Endothelial cell of umbilical vein (primary cell): ENCODE measurements at regions not wholly inside any gene's neighbourhood (a gene's known extent, or its start where the extent isn't known, plus 50 kb on each side); places are given as distances from the start of the nearest gene placed in this dataset.

Source experiments
- BruUV-seq: library from RNA; stranded (reverse); fragments of 400-500 nt; replicated peaks from 2 replicates; lab custom pipeline; 2021; lab: Mats Ljungman, UMichigan
- CTCF ChIA-PET: fragments of 300-600, 350-600 bp; sonication (Branson Sonifier 250); formaldehyde crosslinking; loops from one replicate; lab custom pipeline; 2021; ENCODE audit warnings: antibody characterized with exemption, inconsistent platforms; lab: Charles Lee
- POLR2A ChIA-PET: fragments of 300-600, 350-600 bp; sonication (Branson Sonifier 250); formaldehyde crosslinking; loops from one replicate; lab custom pipeline; 2021; ENCODE audit warnings: antibody characterized with exemption, inconsistent platforms; lab: Charles Lee
- DNase-seq: peaks from one replicate; pipeline ENCODE4 v3.0.0-alpha.2; 2011; ENCODE audit warnings: low read depth, low spot score
- FAIRE-seq: peaks from 2 replicates; lab custom pipeline; 2011; peaks lifted over from hg19 to GRCh38; lab: Jason Lieb, UNC
- H2AFZ ChIP-seq: 2 replicates; pipeline ENCODE4 v1.6.0; 2012; ENCODE audit warnings: low read depth, low read length, control low read depth, inconsistent platforms
- H3K27ac ChIP-seq: 2 replicates; pipeline ENCODE4 v1.5.1; 2011; ENCODE audit warnings: low read depth, mild to moderate bottlenecking, control low read depth, low read length, moderate library complexity; ENCODE audit not compliant: insufficient read depth
- H3K27me3 ChIP-seq, 2 experiments: 2 replicates each; pipeline versions ENCODE4 v1.6.0 to v1.6.1; 2011; ENCODE audit warnings: low read length in 2 of 2, mixed read lengths in 1 of 2; ENCODE audit not compliant: control insufficient read depth in 2 of 2, insufficient read depth in 2 of 2
- H3K36me3 ChIP-seq, 2 experiments: 2 replicates in 1 of 2; 3 replicates in 1 of 2; pipeline ENCODE4 v1.5.1; 2011; ENCODE audit warnings: low read length in 2 of 2, mild to moderate bottlenecking in 1 of 2, moderate library complexity in 1 of 2; ENCODE audit not compliant: control insufficient read depth in 2 of 2, insufficient read depth in 2 of 2; ENCODE audit errors: extremely low read depth in 1 of 2
- H3K4me1 ChIP-seq: 3 replicates; pipeline ENCODE4 v1.5.1; 2011; ENCODE audit warnings: mild to moderate bottlenecking, low read length; ENCODE audit not compliant: control insufficient read depth, insufficient read depth; ENCODE audit errors: extremely low read depth
- H3K4me2 ChIP-seq: 2 replicates; pipeline ENCODE4 v1.6.1; 2011; ENCODE audit warnings: low read length, control low read depth, mixed read lengths; ENCODE audit not compliant: insufficient read depth
- H3K4me3 ChIP-seq, 3 experiments: fragments of 200-600 bp in 1 of 3; sonication (generic), shearing (Covaris generic) in 1 of 3; replicated peaks in 1 of 3; 2 replicates each; pipeline ENCODE4 v1.5.1; 2011 to 2016; ENCODE audit warnings: control low read depth in 3 of 3, low read length in 3 of 3, mild to moderate bottlenecking in 2 of 3, inconsistent platforms in 1 of 3, low read depth in 1 of 3, moderate library complexity in 1 of 3; ENCODE audit not compliant: insufficient read depth in 1 of 3
- H3K79me2 ChIP-seq: 2 replicates; pipeline ENCODE4 v1.6.0; 2012; ENCODE audit warnings: low read length, inconsistent platforms; ENCODE audit not compliant: control insufficient read depth, insufficient read depth
- H3K9ac ChIP-seq: replicated peaks from 2 replicates; pipeline ENCODE3; 2011; ENCODE audit warnings: low read length, control low read depth; ENCODE audit not compliant: insufficient read depth; ENCODE audit errors: extremely low read depth
- H3K9me1 ChIP-seq: replicated peaks from 3 replicates; pipeline ENCODE4 v1.6.0; 2011; ENCODE audit warnings: mild to moderate bottlenecking, low read length; ENCODE audit not compliant: control insufficient read depth, insufficient read depth; ENCODE audit errors: extremely low read depth
- H3K9me3 ChIP-seq: replicated peaks from 2 replicates; pipeline ENCODE4 v1.5.1; 2012; ENCODE audit warnings: low read length, inconsistent platforms; ENCODE audit not compliant: control insufficient read depth, insufficient read depth
- H4K20me1 ChIP-seq: replicated peaks from 2 replicates; pipeline ENCODE3; 2011; ENCODE audit warnings: mild to moderate bottlenecking, low read length; ENCODE audit not compliant: control insufficient read depth, insufficient read depth; ENCODE audit errors: extremely low read depth
- EZH2 ChIP-seq: IDR thresholded peaks from 2 replicates; pipeline ENCODE4 v1.6.1; 2012; ENCODE audit warnings: borderline replicate concordance, low read depth, mild to moderate bottlenecking, moderate library complexity, low read length, inconsistent platforms; ENCODE audit not compliant: severe bottlenecking
- FOS ChIP-seq: IDR thresholded peaks from 2 replicates; pipeline ENCODE4 v1.6.1; 2011; ENCODE audit warnings: mild to moderate bottlenecking, low read length, moderate library complexity, borderline replicate concordance; ENCODE audit not compliant: insufficient read depth
- GATA2 ChIP-seq: IDR thresholded peaks from 2 replicates; pipeline ENCODE4 v1.7.0; 2011; ENCODE audit warnings: low read depth, mild to moderate bottlenecking, moderate library complexity, mixed read lengths, low read length; ENCODE audit not compliant: insufficient read length, insufficient read depth
- JUN ChIP-seq: IDR thresholded peaks from 2 replicates; pipeline ENCODE4 v1.6.1; 2011; ENCODE audit warnings: borderline replicate concordance, low read depth; ENCODE audit not compliant: insufficient read length, insufficient read depth
- MAX ChIP-seq: IDR thresholded peaks from 2 replicates; pipeline ENCODE4 v1.6.1; 2011; ENCODE audit not compliant: insufficient read depth, insufficient read length
- MYC ChIP-seq: IDR thresholded peaks from one replicate; pipeline ENCODE4 v1.6.1; 2011; ENCODE audit warnings: mild to moderate bottlenecking, low read depth, low read length
- POLR2A ChIP-seq: IDR thresholded peaks from 2 replicates; pipeline ENCODE4 v1.6.1; 2012; ENCODE audit warnings: low read depth, mild to moderate bottlenecking, control low read depth, low read length
- POLR2AphosphoS5 ChIP-seq: IDR thresholded peaks from 2 replicates; pipeline ENCODE4 v1.6.1; 2012; ENCODE audit warnings: low read depth, mild to moderate bottlenecking, control low read depth, low read length, moderate library complexity; ENCODE audit not compliant: insufficient read depth
- dilution Hi-C: fragments of 300-500 bp; cut with MboI; formaldehyde crosslinking; loops from one replicate; pipeline ENCODE4 v1.15.0; 2019; ENCODE audit warnings: low sequenced_read_pairs; ENCODE audit not compliant: extremely low pct_ligation_motif_present
- intact Hi-C: fragments of 100-400 bp; cut with micrococcal nuclease; formaldehyde crosslinking; loops from one replicate; pipeline ENCODE4 v1.10.0; 2022
- TF ChIP-seq, protein P1 (sequence below), 2 donors: IDR thresholded peaks; 1 replicate in 1 of 2; 2 replicates in 1 of 2; pipeline ENCODE4 v1.5.1; 2011; ENCODE audit warnings: low read length in 2 of 2, mild to moderate bottlenecking in 2 of 2, moderate library complexity in 2 of 2, control low read depth in 1 of 2, inconsistent platforms in 1 of 2, low read depth in 1 of 2; ENCODE audit not compliant: insufficient read depth in 1 of 2; ENCODE audit errors: extremely low read depth in 1 of 2

DNA sequence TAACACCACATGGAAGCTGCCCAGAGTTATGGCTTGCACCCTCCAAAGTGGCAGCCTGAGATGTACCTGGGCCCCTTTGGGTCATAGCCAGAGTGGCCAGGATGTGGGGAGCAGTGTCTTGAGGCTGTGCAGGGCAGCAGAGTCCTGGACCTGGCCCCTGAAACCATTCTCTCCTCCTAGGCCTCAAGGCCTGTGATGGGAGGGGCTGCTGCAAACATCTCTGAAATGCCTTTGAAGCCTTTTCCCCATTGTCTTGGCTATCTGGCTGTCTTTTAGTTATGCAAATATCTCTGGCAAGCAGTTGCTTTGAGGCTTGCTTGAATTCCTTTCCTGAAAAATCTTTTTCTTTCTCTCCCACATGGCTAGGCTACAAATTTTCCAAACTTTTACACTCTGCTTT, 356.5 kb downstream of the DAD1 start:
- Histone ChIP-seq H3K4me3 (no peak overlapping the region), H3K36me3 (no peaks in the 10 kb centered on the region), H3K4me1 (no peaks in the 10 kb centered on the region), H3K27me3 (peaks cover 2 to 9% of the 10 kb centered on the region in 2 experiments), H3K27ac (no peak overlapping the region), H3K9me1 (no peaks in the 10 kb centered on the region), H3K79me2 (no peaks in the 10 kb centered on the region), H3K9ac (no peak overlapping the region), H3K9me3 (no peaks in the 10 kb centered on the region), H3K4me2 (no peak overlapping the region), H2AFZ (no peak overlapping the region), H4K20me1 (no peaks in the 10 kb centered on the region)
- no TSS peak for BruUV-seq
- DNase-seq (no peak), FAIRE-seq (no peak)
- ChIA-PET CTCF (no interaction called here), POLR2A (no interaction called here)
- TF ChIP-seq POLR2A (no peak), FOS (no peak)
- dilution Hi-C loops, result no loop called here
- intact Hi-C loops, result no loop called here

DNA sequence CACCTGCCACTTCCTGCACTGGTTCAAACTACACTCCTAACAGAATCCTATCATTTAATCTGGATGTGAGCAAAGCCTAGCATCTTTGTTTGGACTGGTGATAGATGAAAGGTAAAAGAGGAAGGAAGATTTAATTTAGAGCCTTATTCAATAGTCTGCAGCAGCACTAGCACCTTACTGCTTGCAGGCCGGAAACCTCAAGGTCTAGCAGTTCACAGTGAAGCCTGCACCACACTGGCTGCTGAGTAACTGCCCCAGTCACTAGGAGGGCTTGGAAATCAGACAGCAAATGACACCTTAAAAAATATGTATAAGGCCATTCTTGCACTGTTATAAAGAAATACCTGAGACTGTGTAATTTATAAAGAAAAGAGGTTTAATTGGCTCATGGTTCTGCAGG, 358.0 kb downstream of the DAD1 start:
- no TSS peak for BruUV-seq

More for the DNA sequence above, 358.0 kb downstream of the DAD1 start:
- FAIRE-seq, result no peak
- no peak overlapping the region for H3K4me3 ChIP-seq
- POLR2A ChIA-PET, result no interaction called here
- H3K9ac ChIP-seq, result no peak overlapping the region
- H3K4me2 ChIP-seq, result no peak overlapping the region
- no peak overlapping the region for H3K27ac ChIP-seq
- peaks cover 4% of the 10 kb centered on the region for H3K4me1 ChIP-seq
- intact Hi-C loops (no loop called here), dilution Hi-C loops (no loop called here)
- H3K27me3 ChIP-seq, result peaks cover 3 to 9% of the 10 kb centered on the region in 2 experiments
- H3K9me1 ChIP-seq, result no peaks in the 10 kb centered on the region
- no peaks in the 10 kb centered on the region for H3K79me2 ChIP-seq
- no peaks in the 10 kb centered on the region for H4K20me1 ChIP-seq
- no peaks in the 10 kb centered on the region for H3K36me3 ChIP-seq
- CTCF ChIA-PET, result no interaction called here
- DNase-seq, result no peak
- no peaks in the 10 kb centered on the region for H3K9me3 ChIP-seq
- TF ChIP-seq GATA2 (no peak), POLR2AphosphoS5 (no peak), MAX (no peak), MYC (no peak), FOS (no peak), EZH2 (no peak), POLR2A (no peak), JUN (no peak)
- TF ChIP-seq, protein P1, sequence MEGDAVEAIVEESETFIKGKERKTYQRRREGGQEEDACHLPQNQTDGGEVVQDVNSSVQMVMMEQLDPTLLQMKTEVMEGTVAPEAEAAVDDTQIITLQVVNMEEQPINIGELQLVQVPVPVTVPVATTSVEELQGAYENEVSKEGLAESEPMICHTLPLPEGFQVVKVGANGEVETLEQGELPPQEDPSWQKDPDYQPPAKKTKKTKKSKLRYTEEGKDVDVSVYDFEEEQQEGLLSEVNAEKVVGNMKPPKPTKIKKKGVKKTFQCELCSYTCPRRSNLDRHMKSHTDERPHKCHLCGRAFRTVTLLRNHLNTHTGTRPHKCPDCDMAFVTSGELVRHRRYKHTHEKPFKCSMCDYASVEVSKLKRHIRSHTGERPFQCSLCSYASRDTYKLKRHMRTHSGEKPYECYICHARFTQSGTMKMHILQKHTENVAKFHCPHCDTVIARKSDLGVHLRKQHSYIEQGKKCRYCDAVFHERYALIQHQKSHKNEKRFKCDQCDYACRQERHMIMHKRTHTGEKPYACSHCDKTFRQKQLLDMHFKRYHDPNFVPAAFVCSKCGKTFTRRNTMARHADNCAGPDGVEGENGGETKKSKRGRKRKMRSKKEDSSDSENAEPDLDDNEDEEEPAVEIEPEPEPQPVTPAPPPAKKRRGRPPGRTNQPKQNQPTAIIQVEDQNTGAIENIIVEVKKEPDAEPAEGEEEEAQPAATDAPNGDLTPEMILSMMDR (IDR thresholded peaks at IDR 0.05; ENCODE audit: extremely low read depth in 1 of 2, insufficient read depth in 1 of 2, low read depth in 1 of 2, low read length in 2 of 2), result no peak
- H2AFZ ChIP-seq, result no peak overlapping the region
